Left renal pelvis (tissue), 4 donors: ENCODE measurements at regions not wholly inside any gene's neighbourhood (a gene's known extent, or its start where the extent isn't known, plus 50 kb on each side); places are given as distances from the start of the nearest gene placed in this dataset.

Source experiments
- DNase-seq, 4 donors: peaks; one replicate each; pipeline ENCODE4 v3.0.0-alpha.2; 2013; ENCODE audit warnings: low read depth in 4 of 4, low spot score in 3 of 4

DNA sequence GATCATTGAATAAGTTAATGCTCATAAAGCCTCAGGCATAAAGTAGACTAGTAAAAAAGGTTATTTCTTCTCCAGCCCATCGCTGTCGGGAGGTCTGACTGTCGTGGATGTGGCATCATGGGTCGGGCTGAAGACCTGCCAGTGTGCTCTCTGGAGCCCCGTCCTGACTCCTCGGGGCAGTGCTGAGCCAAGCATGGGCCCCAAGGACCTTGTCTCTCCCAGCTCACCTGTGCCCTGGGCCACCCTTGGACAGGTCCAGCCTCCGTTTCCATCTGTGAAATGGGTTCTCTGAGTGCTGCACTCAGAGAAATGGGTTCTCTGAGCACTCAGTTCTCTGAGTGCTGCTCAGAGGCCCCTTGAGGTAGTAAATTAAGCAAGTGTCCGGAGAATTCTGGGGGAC is 269.0 kb downstream of the GADD45G start:
- DNase-seq, result no peak

- DNase-seq, result no peak
These were observed 269.8 kb downstream of the GADD45G start for GRCh38 chr9:89874351-89875321.

DNA sequence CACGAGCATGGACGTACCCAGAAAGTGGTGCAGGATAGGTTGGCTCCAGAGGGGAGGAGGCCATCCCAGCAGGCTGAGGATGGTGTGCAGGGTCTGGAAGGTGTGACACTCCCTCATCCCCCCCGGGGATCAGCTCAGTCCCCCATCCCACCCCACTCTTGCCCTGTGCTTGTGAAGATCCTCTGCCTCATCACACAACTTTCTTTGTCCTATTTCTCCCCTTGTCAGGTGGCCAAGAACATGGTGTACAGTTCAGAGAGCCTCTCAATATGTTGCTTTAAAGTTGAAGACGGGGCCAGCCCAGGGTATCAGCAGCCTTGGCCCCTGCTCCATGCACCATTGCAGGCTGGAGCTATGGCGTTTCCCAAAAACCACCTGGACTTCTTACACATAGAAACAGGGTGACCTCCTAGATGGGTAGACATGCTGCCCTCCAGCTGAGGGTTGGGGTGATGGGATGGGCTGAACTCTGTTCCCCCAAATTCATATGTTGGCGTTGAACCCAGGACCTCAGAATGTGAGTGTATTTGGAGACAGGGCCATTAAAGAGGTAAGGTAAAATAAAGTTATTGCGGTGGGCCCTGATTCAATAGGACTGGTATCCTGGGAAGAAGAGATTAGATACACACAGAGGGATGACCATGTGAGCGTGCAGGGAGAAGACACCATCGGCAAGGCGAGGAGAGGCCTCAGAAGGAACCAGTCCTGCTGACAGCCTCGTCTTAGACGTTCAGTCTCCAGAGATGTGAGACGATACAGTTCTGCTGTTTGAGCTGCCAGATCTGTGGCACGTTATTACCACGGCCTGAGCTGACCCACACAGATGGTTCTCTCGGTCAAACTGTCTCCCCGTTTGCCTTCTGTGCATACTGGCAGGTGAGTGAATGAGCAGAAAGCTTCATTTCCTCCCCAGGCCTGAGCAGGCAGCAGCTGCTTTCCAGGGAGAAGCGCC is 272.5 kb downstream of the GADD45G start:
- no peak for DNase-seq

DNA sequence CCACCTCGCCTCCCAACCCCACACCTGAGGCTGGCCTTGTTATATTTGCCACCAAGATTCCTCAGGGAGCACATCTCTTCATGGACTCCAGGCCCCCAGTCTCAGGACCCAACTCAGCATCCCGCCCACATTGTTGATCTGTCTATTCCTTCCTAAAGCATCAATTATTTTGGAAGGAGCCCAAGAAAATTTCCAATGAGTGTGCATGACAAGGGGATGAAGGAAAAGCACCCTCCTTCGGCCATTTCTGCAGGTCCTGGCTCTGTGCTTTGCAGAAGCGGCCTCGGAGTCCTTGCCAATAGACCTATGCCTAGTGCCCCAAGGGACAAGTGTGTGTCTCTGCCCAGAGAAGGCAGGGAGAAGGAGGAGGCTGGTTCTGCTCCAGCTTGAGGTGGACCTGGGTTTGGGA is 273.2 kb downstream of the GADD45G start:
- DNase-seq, result no peak

DNA sequence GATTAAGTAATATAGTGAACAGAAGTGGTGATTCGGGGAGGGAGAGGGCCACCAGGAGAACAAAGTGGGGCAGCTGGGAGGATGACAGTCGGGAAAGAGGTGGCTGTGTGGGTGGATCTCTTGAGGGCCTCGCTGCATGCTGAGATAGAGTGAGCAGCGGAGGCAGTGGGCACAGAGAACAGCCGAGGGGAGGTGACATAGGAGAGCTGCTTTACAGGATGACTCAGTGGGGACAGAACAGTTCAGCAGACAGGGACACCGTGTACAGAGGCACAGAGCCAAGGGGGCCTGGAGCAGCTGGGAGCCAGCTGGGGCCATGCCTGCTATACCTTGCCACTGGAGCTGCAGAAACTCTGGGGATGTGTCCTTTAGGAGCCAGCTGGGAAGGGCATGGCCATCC is 273.9 kb downstream of the GADD45G start:
- DNase-seq, result no peak

DNA sequence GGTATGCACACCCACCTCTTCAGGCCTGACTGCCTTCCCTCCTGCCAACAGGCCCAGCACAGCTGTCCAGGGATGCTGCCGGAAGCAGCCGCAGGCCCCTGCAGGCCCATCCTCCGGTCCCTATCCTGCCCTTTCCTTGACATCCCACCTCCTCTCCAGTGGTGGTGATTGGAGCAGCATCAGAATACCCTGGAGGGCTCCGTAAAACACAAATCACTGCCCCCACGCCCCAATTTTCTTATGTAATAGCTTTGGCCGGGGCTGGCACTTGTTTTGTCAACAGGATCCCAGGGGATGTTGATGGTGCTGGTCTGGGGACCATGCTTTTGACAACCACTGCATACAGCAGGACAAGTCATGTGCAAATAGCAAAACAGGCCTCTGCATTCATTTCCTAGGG is 274.5 kb downstream of the GADD45G start:
- no peak for DNase-seq

- no peak for DNase-seq
These were observed 274.9 kb downstream of the GADD45G start for GRCh38 chr9:89879701-89880100.

- no peak for DNase-seq
These were observed 275.3 kb downstream of the GADD45G start for GRCh38 chr9:89880161-89880560.

DNA sequence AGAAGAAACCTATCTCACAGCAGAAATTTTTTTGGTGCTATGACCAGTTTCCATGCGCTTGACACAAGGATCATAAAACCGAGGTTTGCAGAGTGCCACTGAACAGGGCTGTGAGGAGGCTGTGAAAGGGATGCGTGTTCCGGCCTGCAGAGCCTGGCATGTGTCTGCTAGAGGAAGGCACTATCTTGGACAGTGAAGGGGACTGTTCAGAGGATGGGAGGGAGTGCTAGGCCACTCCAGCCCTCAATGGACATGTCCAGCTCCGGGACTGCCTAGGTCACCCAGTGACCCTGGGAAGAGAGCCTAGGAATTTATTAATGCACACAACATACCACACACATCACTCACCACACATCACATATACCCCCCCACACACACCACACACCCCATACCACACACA is 275.9 kb downstream of the GADD45G start:
- DNase-seq, result no peak

- no peak for DNase-seq
These were observed 276.6 kb downstream of the GADD45G start for GRCh38 chr9:89881431-89881830.

DNA sequence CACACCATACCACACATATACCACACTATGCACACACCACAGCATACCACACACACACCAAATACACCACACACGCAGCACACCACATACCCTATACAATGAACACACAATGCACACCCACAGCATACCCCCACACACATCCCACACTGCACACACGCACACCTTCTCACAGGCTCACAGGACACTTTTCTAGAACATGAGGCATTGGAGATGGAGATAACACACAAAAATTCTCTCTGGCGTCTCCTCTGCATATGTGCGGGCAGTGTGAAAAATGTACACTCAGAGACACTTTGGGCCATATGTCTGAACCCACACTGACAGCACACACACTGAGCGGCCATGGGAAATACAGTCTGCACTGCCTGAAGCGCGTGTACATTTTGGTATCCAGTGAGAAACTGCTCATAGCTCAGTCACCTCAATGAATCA is 278.1 kb downstream of the GADD45G start:
- DNase-seq, result no peak

DNA sequence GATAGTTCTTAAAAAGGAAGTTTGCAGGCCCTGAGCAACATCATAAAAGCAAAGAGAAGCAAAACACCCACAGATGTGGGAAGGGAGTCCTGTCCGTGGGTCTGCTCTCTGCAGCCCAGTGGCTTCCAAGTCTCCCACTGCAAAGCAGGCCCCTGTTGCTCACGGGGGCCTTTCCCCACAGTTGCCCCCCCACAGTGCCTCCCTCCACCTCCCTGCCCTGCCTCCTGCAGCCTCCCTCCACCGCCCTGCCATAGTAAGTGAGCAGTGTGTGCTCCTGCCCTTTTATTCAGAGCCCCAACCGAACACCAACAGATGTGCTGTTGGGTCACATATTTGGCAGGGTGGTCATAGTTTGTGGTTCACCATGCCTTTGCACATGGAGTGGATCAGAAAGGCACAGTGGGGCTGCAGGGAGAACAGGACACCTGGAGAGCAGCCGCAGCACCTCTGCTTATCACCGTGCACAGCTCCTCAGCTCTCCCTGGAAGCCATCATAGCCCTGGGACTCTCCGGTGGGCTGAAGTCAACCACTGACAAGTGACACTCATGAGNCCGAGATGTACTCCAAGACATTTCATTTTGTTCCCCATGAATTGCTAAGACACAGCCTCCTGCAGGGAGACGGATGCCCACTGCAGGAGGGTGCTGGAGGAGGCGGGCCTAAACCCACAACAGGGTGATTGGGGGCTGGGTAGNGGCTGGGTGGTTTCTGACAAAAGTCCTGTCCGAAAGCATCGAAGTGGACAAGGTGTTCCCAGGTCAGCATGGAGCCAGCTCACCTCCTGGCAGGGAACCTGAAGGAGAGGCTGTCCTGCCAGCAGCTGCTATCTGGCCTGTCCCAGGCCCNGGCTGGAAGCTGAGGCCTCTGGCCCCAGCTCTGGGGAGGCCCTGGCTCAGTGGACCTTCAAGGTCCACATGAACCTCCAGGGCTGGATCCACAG is 278.9 kb downstream of the GADD45G start:
- DNase-seq, result no peak

DNA sequence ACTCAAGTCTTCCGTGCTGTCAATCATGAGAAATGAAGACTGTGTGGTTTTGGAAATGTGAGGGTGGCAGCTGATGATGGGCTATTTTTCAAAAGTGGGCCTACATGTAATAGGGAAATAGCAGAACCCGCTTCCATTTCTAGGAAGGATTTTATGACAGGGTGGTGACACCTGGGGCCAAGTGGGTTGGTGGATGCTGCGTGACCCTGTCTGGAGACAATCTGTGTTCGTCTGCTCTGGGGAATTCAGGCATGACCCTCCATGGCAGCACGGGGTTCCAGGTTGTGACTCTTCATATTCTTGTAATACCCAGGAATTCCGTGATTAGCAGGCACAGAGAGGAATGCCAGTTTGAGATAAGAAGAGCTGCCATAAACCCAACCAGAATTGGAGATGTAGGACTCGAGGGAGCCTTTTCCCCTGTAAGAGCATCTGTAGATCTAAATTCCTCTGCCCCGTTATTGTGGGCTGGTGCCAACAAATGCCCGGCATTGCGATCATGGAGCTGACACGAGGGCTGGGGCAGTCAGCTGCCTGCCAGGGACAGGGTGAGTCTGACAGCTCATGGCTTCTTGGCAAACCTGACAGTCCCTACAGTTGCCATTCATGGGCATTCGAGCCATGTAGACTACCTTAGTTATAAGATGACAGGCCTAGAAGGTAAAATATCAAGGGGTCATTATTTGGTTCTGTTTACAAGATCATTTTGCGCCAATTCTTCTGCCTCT is 279.7 kb downstream of the GADD45G start:
- DNase-seq, result no peak

DNA sequence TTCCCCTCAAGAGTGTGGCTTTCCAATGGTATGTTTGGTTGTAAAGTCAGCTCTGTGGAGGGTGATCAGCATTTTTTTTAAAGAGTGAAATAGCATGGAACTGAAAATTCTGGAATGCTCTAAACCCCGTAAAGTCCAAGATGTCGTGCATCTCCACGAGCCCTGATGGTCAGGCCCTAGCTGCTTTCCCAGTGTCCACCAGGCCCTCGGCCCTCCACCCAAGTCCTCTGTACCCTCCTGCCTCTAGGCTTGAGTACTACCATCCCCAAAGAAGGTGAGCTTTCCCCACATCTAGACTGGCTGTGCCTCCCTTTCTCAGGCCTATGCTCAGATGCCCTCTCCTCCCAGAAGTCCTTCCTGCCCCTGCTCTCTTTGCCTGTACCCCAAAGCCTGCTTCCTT is 280.3 kb downstream of the GADD45G start:
- DNase-seq, result no peak

GRCh38 chr9:89886281-89886700 is 281.5 kb downstream of the GADD45G start:
- no peak for DNase-seq

DNA sequence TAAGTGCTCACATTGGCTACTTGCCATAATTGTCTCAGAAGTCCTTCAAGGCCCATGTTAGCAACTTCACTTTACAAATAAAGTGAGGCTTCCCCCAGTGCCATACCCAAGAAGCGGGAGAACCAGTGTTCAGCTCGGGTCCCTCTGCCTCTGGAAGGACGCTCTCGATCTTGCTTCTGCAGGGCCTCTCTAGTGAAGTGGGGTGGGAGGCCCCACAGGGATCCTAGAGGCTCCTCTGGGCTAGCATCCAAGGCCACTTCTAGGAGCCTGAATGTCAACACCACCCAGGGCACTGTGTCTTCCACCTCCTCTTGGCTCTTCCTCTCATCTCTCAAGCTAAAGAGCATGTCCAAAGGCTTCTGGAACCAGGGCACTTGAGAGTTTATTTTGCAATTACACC is 282.5 kb downstream of the GADD45G start:
- DNase-seq, result no peak

DNA sequence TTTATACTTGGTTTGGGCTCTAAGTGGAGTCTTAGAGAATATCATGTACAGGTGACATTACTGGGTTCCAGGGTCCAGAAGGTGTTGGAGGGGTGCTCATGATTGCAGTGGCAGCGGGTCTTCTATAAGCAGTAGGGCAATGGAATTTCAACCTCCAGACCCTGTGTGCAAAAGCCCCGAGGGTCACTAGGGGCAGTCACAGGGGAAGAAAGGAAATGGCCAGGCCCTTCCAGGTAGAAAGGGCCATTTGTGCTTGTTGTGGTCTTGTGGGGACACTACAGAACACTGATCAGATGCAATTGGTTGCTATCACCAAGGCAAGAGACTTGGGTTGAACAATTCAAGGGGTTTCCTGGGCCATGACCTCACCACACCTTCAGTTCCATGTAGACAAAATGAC is 283.4 kb downstream of the GADD45G start:
- no peak for DNase-seq

DNA sequence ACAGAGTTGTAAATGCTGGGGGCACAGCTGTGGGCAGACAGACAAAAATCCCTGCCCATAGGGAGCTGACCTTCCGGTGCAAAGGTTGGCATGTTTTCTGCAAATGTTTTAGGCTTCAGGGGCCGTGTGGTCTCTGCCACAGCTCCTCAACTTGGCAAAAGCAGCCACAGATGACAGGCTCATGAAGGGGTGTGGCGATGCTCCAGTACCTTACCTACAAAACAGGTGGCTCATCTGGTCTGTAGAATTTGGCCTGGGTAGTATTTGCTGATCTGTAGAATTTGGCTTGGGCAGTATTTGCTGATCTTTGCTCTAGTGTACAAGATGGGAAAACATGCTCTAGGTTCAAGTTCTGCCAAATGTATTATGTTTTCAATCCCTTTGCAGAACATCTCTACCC is 283.9 kb downstream of the GADD45G start:
- no peak for DNase-seq

DNA sequence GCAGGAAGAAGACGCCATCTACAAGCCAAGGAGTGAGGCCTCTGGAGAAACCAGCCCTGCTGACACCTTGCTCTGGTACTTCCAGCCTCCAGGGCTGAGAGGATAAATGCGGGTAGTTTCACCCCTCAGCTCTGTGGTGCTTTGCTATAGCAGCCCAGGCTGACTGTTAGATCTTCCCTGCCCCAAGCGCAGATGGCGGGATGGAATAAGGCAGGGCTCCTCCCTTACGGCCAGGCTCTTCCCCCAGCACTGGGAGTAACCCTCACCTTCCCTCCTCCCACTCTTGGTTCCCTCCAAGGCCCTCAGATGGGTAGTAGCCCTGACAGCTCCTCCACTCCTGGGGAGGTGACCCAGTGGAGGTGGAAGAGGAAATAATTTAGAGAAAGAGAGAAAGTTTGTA is 285.1 kb downstream of the GADD45G start:
- no peak for DNase-seq
